Mesendoderm (in vitro differentiated cells): ENCODE measurements at regions not wholly inside any gene's neighbourhood (a gene's known extent, or its start where the extent isn't known, plus 50 kb on each side); places are given as distances from the start of the nearest gene placed in this dataset.

ENCODE experiments used
- DNase-seq: peaks from one replicate; pipeline ENCODE4 v3.0.0; 2013
- H2AK5ac ChIP-seq: 2 replicates; pipeline ENCODE4 v1.6.1; 2013; ENCODE audit warnings: low read length, inconsistent platforms
- H2BK120ac ChIP-seq: 2 replicates; pipeline ENCODE4 v1.6.1; 2013; ENCODE audit warnings: low read depth, mild to moderate bottlenecking, low read length, moderate library complexity, mixed read lengths
- H2BK15ac ChIP-seq: replicated peaks from 2 replicates; pipeline ENCODE4 v1.6.1; 2013; ENCODE audit warnings: low read depth, mild to moderate bottlenecking, moderate library complexity
- H2BK5ac ChIP-seq: 2 replicates; pipeline ENCODE4 v1.6.1; 2013; ENCODE audit warnings: low read length, inconsistent platforms
- H3K18ac ChIP-seq: 2 replicates; pipeline ENCODE4 v1.6.1; 2013; ENCODE audit warnings: mild to moderate bottlenecking, low read length, mixed read lengths
- H3K23ac ChIP-seq: one replicate; pipeline ENCODE4 v1.6.1; 2013; ENCODE audit warnings: low read length
- H3K27ac ChIP-seq: 2 replicates; pipeline ENCODE4 v1.5.1; 2013; ENCODE audit warnings: low read depth, mild to moderate bottlenecking, inconsistent platforms, low read length, moderate library complexity
- H3K27me3 ChIP-seq: 2 replicates; pipeline ENCODE4 v1.6.1; 2013; ENCODE audit warnings: low read length, control low read depth, mild to moderate bottlenecking, inconsistent platforms; ENCODE audit not compliant: insufficient read depth, poor library complexity
- H3K36me3 ChIP-seq: 2 replicates; pipeline ENCODE4 v1.6.1; 2013; ENCODE audit warnings: low read length, inconsistent platforms; ENCODE audit not compliant: control insufficient read depth, insufficient read depth
- H3K4ac ChIP-seq: one replicate; pipeline ENCODE4 v1.6.1; 2013; ENCODE audit warnings: low read depth, mild to moderate bottlenecking, low read length, moderate library complexity
- H3K4me1 ChIP-seq: 2 replicates; pipeline ENCODE4 v1.6.1; 2013; ENCODE audit warnings: low read depth, low read length, inconsistent platforms; ENCODE audit not compliant: control insufficient read depth
- H3K4me2 ChIP-seq: 2 replicates; pipeline ENCODE4 v1.6.1; 2013; ENCODE audit warnings: low read length
- H3K4me3 ChIP-seq: 2 replicates; pipeline ENCODE4 v1.5.1; 2013; ENCODE audit warnings: mild to moderate bottlenecking, low read length
- H3K56ac ChIP-seq: one replicate; pipeline ENCODE4 v1.6.1; 2013; ENCODE audit warnings: low read length
- H3K79me1 ChIP-seq: 2 replicates; pipeline ENCODE4 v1.6.1; 2013; ENCODE audit warnings: low read length, inconsistent platforms
- H3K79me2 ChIP-seq: 2 replicates; pipeline ENCODE4 v1.6.1; 2013; ENCODE audit warnings: mild to moderate bottlenecking, low read length; ENCODE audit not compliant: control insufficient read depth, insufficient read depth
- H3K9ac ChIP-seq: 2 replicates; pipeline ENCODE4 v1.6.1; 2013; ENCODE audit warnings: low read length, inconsistent platforms
- H4K5ac ChIP-seq: one replicate; pipeline ENCODE4 v1.6.1; 2013; ENCODE audit warnings: low read length
- H4K8ac ChIP-seq: one replicate; pipeline ENCODE4 v1.6.1; 2013; ENCODE audit warnings: low read depth, mild to moderate bottlenecking, control low read depth, low read length, moderate library complexity
- whole genome bisulfite sequencing: extraction: QIAGEN DNeasy Blood & Tissue Kit; methylation state at CpG from one replicate; pipeline ENCODE4 v1.1.7; 2013; ENCODE audit warnings: low lambda C conversion rate, missing lambda C conversion rate; ENCODE audit not compliant: insufficient coverage; ENCODE audit errors: extremely low coverage; 5-methylcytosine and 5-hydroxymethylcytosine counted together

DNA sequence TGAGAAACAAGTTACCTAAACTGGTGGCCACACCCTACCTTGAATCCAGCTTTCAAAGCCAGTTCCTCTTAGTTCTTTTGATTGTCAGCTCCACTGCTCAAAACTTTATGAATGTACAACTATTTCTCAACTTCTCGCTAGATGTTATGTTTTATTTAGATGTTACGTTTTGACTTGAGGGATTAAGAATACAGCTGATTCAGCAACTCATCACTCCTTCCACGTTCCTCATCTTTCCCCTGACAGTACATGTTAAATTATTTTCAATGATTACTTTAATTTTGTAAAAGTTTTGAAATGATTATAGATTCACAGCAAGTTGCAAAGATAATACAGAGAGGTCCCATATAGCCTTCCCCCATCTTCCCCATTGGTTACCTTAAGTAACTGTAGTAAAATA lies 553.4 kb downstream of the GALR1 start:
- Histone ChIP-seq H4K5ac (no peak overlapping the region), H3K27ac (no peak overlapping the region), H3K9ac (no peak overlapping the region), H3K18ac (no peak overlapping the region), H3K79me2 (no peaks in the 10 kb centered on the region), H3K56ac (no peak overlapping the region), H3K4ac (no peak overlapping the region), H3K27me3 (no peaks in the 10 kb centered on the region), H3K4me1 (no peaks in the 10 kb centered on the region), H2AK5ac (no peak overlapping the region), H3K4me3 (no peak overlapping the region), H2BK15ac (no peak overlapping the region), H3K23ac (no peak overlapping the region), H3K36me3 (no peaks in the 10 kb centered on the region), H2BK5ac (no peak overlapping the region), H3K79me1 (no peaks in the 10 kb centered on the region), H2BK120ac (no peak overlapping the region), H4K8ac (no peak overlapping the region), H3K4me2 (no peak overlapping the region)
- WGBS, result no CpG with 5 or more reads among the region's 3 CpGs
- DNase-seq, result no peak

DNA sequence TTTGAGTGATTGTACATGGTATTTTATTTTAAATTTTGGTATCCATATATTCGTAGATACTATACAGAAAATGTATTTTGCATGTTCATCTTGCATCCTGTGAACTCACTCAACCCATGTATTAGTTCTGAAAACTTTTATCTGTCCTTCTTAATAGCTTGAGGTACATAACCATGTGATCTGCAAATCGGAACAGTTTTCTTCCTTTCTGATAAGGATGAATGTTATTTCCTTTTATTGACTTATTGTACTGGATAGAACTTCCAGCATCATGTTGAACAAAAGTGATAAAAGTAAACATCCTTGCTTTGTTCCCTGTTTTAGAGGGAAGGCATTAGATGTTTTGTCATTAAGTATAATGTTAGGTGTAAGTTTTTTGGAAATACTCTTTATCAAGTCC lies 554.7 kb downstream of the GALR1 start:
- DNase-seq, result no peak
- no peaks in the 10 kb centered on the region for H3K79me2 ChIP-seq
- no peak overlapping the region for H4K8ac ChIP-seq
- H4K5ac ChIP-seq, result no peak overlapping the region
- no peak overlapping the region for H2AK5ac ChIP-seq
- no peak overlapping the region for H3K9ac ChIP-seq
- H3K4ac ChIP-seq, result no peak overlapping the region
- H2BK15ac ChIP-seq, result no peak overlapping the region
- H3K36me3 ChIP-seq, result no peaks in the 10 kb centered on the region
- no peak overlapping the region for H3K4me3 ChIP-seq
- H3K18ac ChIP-seq, result no peak overlapping the region
- H3K27me3 ChIP-seq, result no peaks in the 10 kb centered on the region
- H3K79me1 ChIP-seq, result no peaks in the 10 kb centered on the region
- no peak overlapping the region for H3K23ac ChIP-seq
- H3K27ac ChIP-seq, result no peak overlapping the region
- H2BK120ac ChIP-seq, result no peak overlapping the region
- H3K4me2 ChIP-seq, result no peak overlapping the region
- H2BK5ac ChIP-seq, result no peak overlapping the region
- H3K56ac ChIP-seq, result no peak overlapping the region
- no CpG with 5 or more reads among the region's 2 CpGs for WGBS
- no peaks in the 10 kb centered on the region for H3K4me1 ChIP-seq

DNA sequence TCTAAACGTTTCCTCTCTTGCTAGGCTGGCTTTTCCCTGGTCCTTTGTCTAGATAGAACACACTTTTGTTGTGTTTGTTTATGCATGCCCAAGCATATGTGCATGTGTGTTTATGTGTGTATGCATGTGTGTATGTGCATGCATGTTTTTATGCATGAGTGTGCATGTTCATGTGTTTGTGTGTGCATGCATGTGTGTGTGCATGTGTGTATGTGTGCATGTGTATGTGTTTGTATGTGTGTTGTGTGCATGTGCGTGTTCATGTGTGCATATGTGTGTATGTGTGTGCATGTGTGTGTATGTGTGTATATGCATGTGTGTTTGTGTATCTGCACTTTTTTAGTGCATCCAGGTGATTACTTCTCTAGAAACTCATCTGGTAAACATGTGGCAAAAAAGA lies 558.0 kb downstream of the GALR1 start:
- Histone ChIP-seq H3K79me2 (no peaks in the 10 kb centered on the region), H3K4ac (no peak overlapping the region), H4K8ac (no peak overlapping the region), H3K79me1 (no peaks in the 10 kb centered on the region), H3K4me1 (no peaks in the 10 kb centered on the region), H3K36me3 (no peaks in the 10 kb centered on the region), H4K5ac (no peak overlapping the region), H3K56ac (no peak overlapping the region), H2BK15ac (no peak overlapping the region), H3K9ac (no peak overlapping the region), H3K18ac (no peak overlapping the region), H3K27ac (no peak overlapping the region), H3K4me2 (no peak overlapping the region), H2AK5ac (no peak overlapping the region), H3K23ac (no peak overlapping the region), H3K4me3 (no peak overlapping the region), H2BK120ac (no peak overlapping the region), H2BK5ac (no peak overlapping the region), H3K27me3 (no peaks in the 10 kb centered on the region)
- WGBS, result no CpG with 5 or more reads among the region's 2 CpGs
- DNase-seq, result no peak

DNA sequence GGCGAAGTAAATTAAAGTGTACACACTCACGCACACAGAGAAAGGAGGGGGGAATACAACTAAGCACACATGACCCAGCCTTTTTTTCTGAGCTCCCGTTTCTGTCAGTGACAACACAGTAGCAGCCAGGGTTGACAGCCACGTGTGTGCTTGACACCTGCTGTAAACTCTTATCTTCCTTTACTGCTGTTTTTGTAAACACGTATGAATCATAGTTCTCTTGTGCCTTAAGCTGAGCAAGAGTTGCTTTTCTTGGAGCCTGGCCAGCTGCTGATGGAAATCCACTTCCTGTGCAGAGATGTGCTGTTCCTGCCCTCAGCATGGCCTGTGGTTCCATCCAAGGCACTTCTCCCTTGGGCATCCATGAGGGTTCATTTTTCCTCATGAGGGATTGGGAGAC lies 561.9 kb downstream of the GALR1 start:
- Histone ChIP-seq H4K8ac (no peak overlapping the region), H3K4ac (no peak overlapping the region), H3K36me3 (no peaks in the 10 kb centered on the region), H3K27ac (no peak overlapping the region), H2BK120ac (no peak overlapping the region), H2AK5ac (no peak overlapping the region), H3K79me2 (no peaks in the 10 kb centered on the region), H3K23ac (no peak overlapping the region), H3K79me1 (no peaks in the 10 kb centered on the region), H3K27me3 (no peaks in the 10 kb centered on the region), H3K18ac (no peak overlapping the region), H3K4me3 (no peak overlapping the region), H2BK5ac (no peak overlapping the region), H3K4me1 (no peaks in the 10 kb centered on the region), H3K9ac (no peak overlapping the region), H4K5ac (no peak overlapping the region), H3K4me2 (no peak overlapping the region), H2BK15ac (no peak overlapping the region), H3K56ac (no peak overlapping the region)
- no CpG with 5 or more reads among the region's 5 CpGs for WGBS
- no peak for DNase-seq

DNA sequence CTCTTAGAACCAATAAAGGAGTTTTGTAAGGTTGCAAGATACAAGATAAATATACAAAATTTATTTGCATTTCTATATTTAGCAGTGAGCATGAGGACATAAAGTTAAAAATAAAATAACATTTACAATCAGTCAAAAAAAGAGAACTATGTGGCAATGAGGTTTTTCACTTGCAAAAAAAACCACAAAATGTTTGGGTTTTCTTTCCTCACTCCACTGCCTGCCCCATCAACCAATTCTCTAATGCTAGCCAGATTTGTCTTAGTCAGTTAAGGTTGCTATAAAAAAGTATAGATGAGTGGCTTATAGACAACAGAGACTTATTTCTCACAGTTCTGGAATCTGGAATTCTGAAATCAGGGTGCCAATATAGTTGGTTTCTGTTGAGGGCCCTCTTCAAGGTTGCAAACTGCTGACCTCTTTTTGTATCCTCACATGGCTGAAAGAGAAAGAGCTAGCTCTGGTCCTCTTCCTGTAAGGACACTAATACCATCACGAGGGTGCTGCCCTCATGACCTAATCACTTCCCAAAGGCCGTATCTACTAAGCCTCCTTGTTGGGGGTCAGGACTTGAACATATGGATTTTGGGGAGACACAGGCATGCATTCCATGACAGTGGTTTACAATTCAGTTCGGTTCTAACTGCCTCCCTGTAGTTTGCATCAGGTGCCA lies 566.2 kb downstream of the GALR1 start:
- H3K18ac ChIP-seq, result no peak overlapping the region
- H2AK5ac ChIP-seq, result no peak overlapping the region
- WGBS, result no CpG with 5 or more reads among the region's 3 CpGs
- H3K4me1 ChIP-seq, result no peaks in the 10 kb centered on the region
- no peak for DNase-seq
- no peak overlapping the region for H2BK15ac ChIP-seq
- no peaks in the 10 kb centered on the region for H3K27me3 ChIP-seq
- H2BK5ac ChIP-seq, result no peak overlapping the region
- no peaks in the 10 kb centered on the region for H3K79me2 ChIP-seq
- no peak overlapping the region for H3K4ac ChIP-seq
- no peak overlapping the region for H3K4me2 ChIP-seq
- H3K36me3 ChIP-seq, result no peaks in the 10 kb centered on the region
- no peak overlapping the region for H3K23ac ChIP-seq
- no peak overlapping the region for H4K8ac ChIP-seq
- no peak overlapping the region for H3K56ac ChIP-seq
- no peak overlapping the region for H4K5ac ChIP-seq
- H3K27ac ChIP-seq, result no peak overlapping the region
- no peaks in the 10 kb centered on the region for H3K79me1 ChIP-seq
- no peak overlapping the region for H3K4me3 ChIP-seq
- no peak overlapping the region for H2BK120ac ChIP-seq
- no peak overlapping the region for H3K9ac ChIP-seq

DNA sequence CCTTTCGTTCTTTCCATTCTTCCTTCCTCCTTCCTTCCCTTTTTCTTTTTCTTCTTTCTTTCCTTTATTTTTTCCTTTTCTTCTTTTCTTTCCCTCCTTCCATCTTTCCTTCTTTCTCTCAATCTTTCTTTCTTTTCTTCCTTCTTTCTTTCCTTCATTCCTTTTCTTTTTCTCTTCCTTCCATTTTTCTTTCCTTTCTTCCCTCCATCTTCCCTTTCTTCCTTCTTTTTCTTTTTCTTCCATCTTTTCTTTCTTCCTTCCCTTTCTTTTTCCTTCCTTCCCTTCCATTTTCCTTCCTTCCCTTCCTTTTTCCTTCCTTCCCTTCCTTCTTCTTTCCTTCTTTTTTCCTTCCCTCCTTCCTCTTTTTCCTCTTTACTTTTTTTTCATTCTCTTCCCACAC lies 568.7 kb downstream of the GALR1 start:
- Histone ChIP-seq H3K27ac (no peak overlapping the region), H2BK120ac (no peak overlapping the region)
- no CpG with 5 or more reads among the region's 1 CpG for WGBS

More for the DNA sequence above, 568.7 kb downstream of the GALR1 start:
- H3K56ac ChIP-seq, result no peak overlapping the region
- no peak overlapping the region for H4K8ac ChIP-seq
- H3K4me1 ChIP-seq, result no peaks in the 10 kb centered on the region
- H4K5ac ChIP-seq, result no peak overlapping the region
- no peak for DNase-seq
- H3K4me3 ChIP-seq, result no peak overlapping the region
- no peak overlapping the region for H3K18ac ChIP-seq
- no peak overlapping the region for H3K9ac ChIP-seq
- H2BK5ac ChIP-seq, result no peak overlapping the region
- H3K4me2 ChIP-seq, result no peak overlapping the region
- H3K36me3 ChIP-seq, result no peaks in the 10 kb centered on the region
- no peak overlapping the region for H3K23ac ChIP-seq
- no peaks in the 10 kb centered on the region for H3K27me3 ChIP-seq
- H3K79me1 ChIP-seq, result no peaks in the 10 kb centered on the region
- H2BK15ac ChIP-seq, result no peak overlapping the region
- H3K79me2 ChIP-seq, result no peaks in the 10 kb centered on the region
- H2AK5ac ChIP-seq, result no peak overlapping the region
- no peak overlapping the region for H3K4ac ChIP-seq
